ENCODE measurements at regions not wholly inside any gene's neighbourhood (a gene's known extent, or its start where the extent isn't known, plus 50 kb on each side); places are given as distances from the start of the nearest gene placed in this dataset.

DNA sequence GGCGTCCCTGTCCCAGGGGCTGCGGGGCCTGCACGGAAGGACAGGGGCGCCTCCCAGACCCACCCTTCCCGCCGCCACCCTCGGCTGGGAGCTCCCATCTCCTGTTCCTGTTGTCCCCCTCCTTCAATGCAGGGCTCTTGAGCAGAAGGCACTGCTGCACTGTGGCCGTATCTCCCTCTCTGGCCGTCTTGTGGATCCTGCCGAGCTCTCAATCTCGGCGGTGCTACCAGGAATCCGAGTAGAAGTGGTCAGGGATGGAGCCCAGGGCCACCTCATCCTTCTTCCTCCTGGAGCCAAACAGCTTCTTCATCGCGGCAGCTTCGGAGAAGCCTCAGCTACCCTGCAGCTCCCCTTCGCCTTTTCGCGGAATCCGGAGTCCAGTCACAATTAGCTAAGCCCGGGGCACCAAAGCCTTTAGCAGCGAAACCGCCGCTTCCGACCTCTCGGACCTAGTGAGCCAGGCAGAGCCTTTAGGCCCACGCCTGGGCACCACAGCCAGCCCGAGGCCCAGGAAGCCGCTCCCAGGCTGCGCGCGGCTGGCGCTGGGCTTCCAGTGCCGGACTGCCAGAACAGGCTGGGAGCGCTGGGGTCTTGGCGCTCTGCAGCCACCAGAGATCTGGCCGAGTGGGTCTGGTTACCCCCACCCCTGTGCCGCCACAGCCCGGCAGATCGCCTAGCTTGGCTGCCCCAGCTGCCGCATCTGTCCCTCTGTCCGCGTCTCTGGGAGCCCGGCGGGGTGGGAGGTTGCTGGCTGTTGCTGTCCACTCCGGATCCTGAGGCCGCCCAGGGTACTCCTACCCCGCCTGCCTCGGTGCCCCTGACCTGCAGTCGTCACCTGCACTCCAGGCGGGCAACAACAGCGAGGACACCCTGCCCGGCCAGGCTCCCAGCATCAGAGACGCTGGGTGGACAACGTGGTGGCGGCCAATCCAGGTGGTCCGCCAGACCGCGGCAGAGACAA lies 69.1 kb downstream of the ASCL4 start:
- intact Hi-C loops (cut with DNase I) = no loop called here
- FAIRE-seq = no peak
- no peaks in the 10 kb centered on the region for H3K9me3 ChIP-seq (ENCODE audit: control insufficient read depth in 2 of 3, insufficient read depth in 1 of 3, low read length in 3 of 3)
- peaks cover 0 to 8% (median 0%) of the 10 kb centered on the region in 3 donors for H3K4me1 ChIP-seq (ENCODE audit: control insufficient read depth in 2 of 3, insufficient read depth in 2 of 3, low read depth in 1 of 3, low read length in 3 of 3)
- H3K4me3 ChIP-seq (ENCODE audit: low read length in 3 of 3) = peak overlapping the region in 1 of 3 donors; percentile 29
- H3K9ac ChIP-seq (ENCODE audit: low read length in 3 of 3) = no peak overlapping the region
- TF ChIP-seq, protein P1, sequence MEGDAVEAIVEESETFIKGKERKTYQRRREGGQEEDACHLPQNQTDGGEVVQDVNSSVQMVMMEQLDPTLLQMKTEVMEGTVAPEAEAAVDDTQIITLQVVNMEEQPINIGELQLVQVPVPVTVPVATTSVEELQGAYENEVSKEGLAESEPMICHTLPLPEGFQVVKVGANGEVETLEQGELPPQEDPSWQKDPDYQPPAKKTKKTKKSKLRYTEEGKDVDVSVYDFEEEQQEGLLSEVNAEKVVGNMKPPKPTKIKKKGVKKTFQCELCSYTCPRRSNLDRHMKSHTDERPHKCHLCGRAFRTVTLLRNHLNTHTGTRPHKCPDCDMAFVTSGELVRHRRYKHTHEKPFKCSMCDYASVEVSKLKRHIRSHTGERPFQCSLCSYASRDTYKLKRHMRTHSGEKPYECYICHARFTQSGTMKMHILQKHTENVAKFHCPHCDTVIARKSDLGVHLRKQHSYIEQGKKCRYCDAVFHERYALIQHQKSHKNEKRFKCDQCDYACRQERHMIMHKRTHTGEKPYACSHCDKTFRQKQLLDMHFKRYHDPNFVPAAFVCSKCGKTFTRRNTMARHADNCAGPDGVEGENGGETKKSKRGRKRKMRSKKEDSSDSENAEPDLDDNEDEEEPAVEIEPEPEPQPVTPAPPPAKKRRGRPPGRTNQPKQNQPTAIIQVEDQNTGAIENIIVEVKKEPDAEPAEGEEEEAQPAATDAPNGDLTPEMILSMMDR (IDR thresholded peaks at IDR 0.05; ENCODE audit: borderline replicate concordance, extremely low read depth, insufficient read depth) = no peak
- no peak overlapping the region for H3K27ac ChIP-seq (ENCODE audit: low read depth in 2 of 2, low read length in 2 of 2)
- no peaks in the 10 kb centered on the region for H3K36me3 ChIP-seq (ENCODE audit: control insufficient read depth in 2 of 3, insufficient read depth in 3 of 3, low read length in 3 of 3)
- peaks cover 47% of the 10 kb centered on the region for H3K27me3 ChIP-seq (ENCODE audit: control insufficient read depth, insufficient read depth, low read length)
- peak; percentile 18 to 73 (median 36) for DNase-seq

DNA sequence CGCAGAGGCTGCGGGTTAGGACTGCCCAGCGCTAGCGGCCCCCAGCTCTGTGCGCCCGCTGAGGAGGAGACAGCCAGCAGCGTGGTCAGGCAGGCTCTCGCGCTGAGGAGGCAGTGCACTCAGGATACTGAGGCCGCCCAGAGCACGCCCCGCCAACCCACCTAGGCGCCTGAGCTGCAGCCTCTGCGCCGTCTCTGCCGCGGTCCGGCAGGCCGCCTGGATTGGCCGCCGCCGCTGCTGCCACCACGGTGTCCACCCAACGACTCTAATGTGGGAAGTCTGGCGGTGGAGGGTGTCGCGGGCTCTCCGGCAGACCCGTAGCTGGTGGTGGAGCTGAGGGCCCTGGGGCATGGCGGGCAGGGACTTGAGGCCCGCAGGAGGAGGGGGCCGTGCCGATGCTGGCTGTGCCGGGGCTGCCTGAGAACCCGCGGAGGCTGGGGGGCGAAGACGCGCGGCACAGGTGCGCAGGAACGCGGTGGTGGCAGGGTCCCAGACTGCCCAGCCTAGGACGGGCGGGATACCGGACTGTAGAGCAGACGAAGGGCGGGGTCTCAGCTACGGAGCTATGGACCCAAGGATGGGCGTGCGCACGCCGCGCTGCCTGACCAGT lies 69.9 kb downstream of the ASCL4 start:
- H3K4me3 ChIP-seq (ENCODE audit: low read length in 3 of 3) = peak overlapping the region in 1 of 3 donors; percentile 29
- no peak for FAIRE-seq

DNA sequence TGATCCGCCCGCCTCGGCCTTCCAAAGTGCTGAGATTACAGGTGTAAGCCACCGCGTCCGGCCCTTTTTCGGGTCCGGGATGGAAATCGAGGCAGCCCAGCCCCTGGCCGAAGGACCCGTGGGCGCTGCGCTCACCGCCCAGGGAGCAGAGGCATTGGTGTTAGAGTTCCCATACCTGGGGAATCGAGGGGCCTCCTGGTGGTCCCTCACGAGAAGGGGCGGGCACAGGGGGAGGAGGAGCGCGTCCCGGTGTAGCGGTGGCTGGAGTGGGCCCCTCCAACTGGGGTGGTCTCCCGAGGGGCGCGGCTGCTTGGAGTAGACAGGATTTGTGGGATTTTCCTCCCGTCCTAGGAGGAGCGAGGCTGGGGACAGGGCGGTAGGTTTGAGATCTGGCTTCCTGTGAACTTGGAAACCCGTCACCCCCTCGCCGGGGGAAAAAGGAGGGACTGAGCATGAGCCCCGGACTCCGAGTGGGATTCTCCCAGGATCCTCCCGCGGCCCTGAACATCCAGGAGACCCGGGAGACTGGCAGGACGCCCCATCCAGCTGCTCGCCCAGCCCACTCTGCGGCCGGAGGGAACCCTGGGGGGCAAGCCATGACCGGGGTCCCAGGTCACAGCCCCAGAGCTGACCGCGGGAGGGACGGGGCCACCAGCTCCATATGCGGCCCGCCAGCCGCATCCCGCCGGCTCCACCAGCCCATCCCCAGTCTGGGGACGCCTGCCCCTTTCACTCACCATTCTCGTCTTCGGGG lies 70.9 kb downstream of the ASCL4 start:
- TF ChIP-seq, protein P1 (IDR thresholded peaks at IDR 0.05; ENCODE audit: borderline replicate concordance, extremely low read depth, insufficient read depth) = no peak
- Histone ChIP-seq H3K4me1 (ENCODE audit: control insufficient read depth in 2 of 3, insufficient read depth in 2 of 3, low read depth in 1 of 3, low read length in 3 of 3) (peaks cover 0 to 8% (median 0%) of the 10 kb centered on the region in 3 donors), H3K4me3 (ENCODE audit: low read length in 3 of 3) (no peak overlapping the region), H3K36me3 (ENCODE audit: control insufficient read depth in 2 of 3, insufficient read depth in 3 of 3, low read length in 3 of 3) (no peaks in the 10 kb centered on the region), H3K9ac (ENCODE audit: low read length in 3 of 3) (no peak overlapping the region), H3K9me3 (ENCODE audit: control insufficient read depth in 2 of 3, insufficient read depth in 1 of 3, low read length in 3 of 3) (no peaks in the 10 kb centered on the region), H3K27me3 (ENCODE audit: control insufficient read depth, insufficient read depth, low read length) (peaks cover 40% of the 10 kb centered on the region), H3K27ac (ENCODE audit: low read depth in 2 of 2, low read length in 2 of 2) (no peak overlapping the region)
- FAIRE-seq = no peak
- intact Hi-C loops (cut with DNase I) = no loop called here
- DNase-seq = peak in 1 of 5 donors; percentile 38

More for the DNA sequence above, 69.9 kb downstream of the ASCL4 start:
- no peaks in the 10 kb centered on the region for H3K9me3 ChIP-seq (ENCODE audit: control insufficient read depth in 2 of 3, insufficient read depth in 1 of 3, low read length in 3 of 3)
- TF ChIP-seq, protein P1 (IDR thresholded peaks at IDR 0.05; ENCODE audit: borderline replicate concordance, extremely low read depth, insufficient read depth) = no peak
- H3K27me3 ChIP-seq (ENCODE audit: control insufficient read depth, insufficient read depth, low read length) = peaks cover 47% of the 10 kb centered on the region
- H3K9ac ChIP-seq (ENCODE audit: low read length in 3 of 3) = no peak overlapping the region
- DNase-seq = peak in 4 of 5 donors; percentile 8 to 70 (median 22)
- no peak overlapping the region for H3K27ac ChIP-seq (ENCODE audit: low read depth in 2 of 2, low read length in 2 of 2)
- H3K4me1 ChIP-seq (ENCODE audit: control insufficient read depth in 2 of 3, insufficient read depth in 2 of 3, low read depth in 1 of 3, low read length in 3 of 3) = peaks cover 0 to 8% (median 0%) of the 10 kb centered on the region in 3 donors
- no peaks in the 10 kb centered on the region for H3K36me3 ChIP-seq (ENCODE audit: control insufficient read depth in 2 of 3, insufficient read depth in 3 of 3, low read length in 3 of 3)
- intact Hi-C loops (cut with DNase I) = no loop called here

All from kidney (tissue), 13 donors.